Trophoblast cell (in vitro differentiated cells and primary cell): ENCODE measurements at regions not wholly inside any gene's neighbourhood (a gene's known extent, or its start where the extent isn't known, plus 50 kb on each side); places are given as distances from the start of the nearest gene placed in this dataset.

Source experiments
- DNase-seq, 2 donors: peaks; one replicate each; pipeline ENCODE4 v3.0.0-alpha.2; 2016
- H2AFZ ChIP-seq: 2 replicates; pipeline ENCODE4 v1.6.1; 2013; ENCODE audit warnings: low read length, moderate library complexity, mild to moderate bottlenecking; ENCODE audit not compliant: insufficient read depth, poor library complexity
- H2AK5ac ChIP-seq: 2 replicates; pipeline ENCODE4 v1.6.1; 2013; ENCODE audit warnings: mild to moderate bottlenecking, low read length
- H2BK120ac ChIP-seq: 2 replicates; pipeline ENCODE4 v1.6.1; 2013; ENCODE audit warnings: low read length, mild to moderate bottlenecking, moderate library complexity; ENCODE audit not compliant: insufficient read depth, poor library complexity
- H2BK12ac ChIP-seq: 2 replicates; pipeline ENCODE4 v1.6.1; 2013; ENCODE audit warnings: mild to moderate bottlenecking, low read length, moderate library complexity
- H2BK5ac ChIP-seq: 2 replicates; pipeline ENCODE4 v1.6.1; 2013; ENCODE audit warnings: low read length, low read depth, moderate library complexity, mild to moderate bottlenecking; ENCODE audit not compliant: poor library complexity
- H3K14ac ChIP-seq: 2 replicates; pipeline ENCODE4 v1.6.1; 2013; ENCODE audit warnings: mild to moderate bottlenecking, low read length
- H3K18ac ChIP-seq: 2 replicates; pipeline ENCODE4 v1.6.1; 2013; ENCODE audit warnings: mild to moderate bottlenecking, low read length
- H3K23ac ChIP-seq: 2 replicates; pipeline ENCODE4 v1.6.1; 2013; ENCODE audit warnings: low read length
- H3K27ac ChIP-seq: 2 replicates; pipeline ENCODE4 v1.5.1; 2013; ENCODE audit warnings: low read depth, mild to moderate bottlenecking, inconsistent platforms, low read length, moderate library complexity
- H3K27me3 ChIP-seq: 2 replicates; pipeline ENCODE4 v1.6.1; 2013; ENCODE audit warnings: inconsistent platforms, mild to moderate bottlenecking, low read length, moderate library complexity; ENCODE audit not compliant: insufficient read depth
- H3K36me3 ChIP-seq, 2 experiments: 1 replicate in 1 of 2; 2 replicates in 1 of 2; pipeline ENCODE4 v1.6.1; 2013; ENCODE audit warnings: low read length in 2 of 2, mild to moderate bottlenecking in 2 of 2, moderate library complexity in 1 of 2; ENCODE audit not compliant: insufficient read depth in 2 of 2, control insufficient read depth in 1 of 2
- H3K4ac ChIP-seq: 2 replicates; pipeline ENCODE4 v1.6.1; 2013; ENCODE audit warnings: low read depth, mild to moderate bottlenecking, low read length, moderate library complexity
- H3K4me1 ChIP-seq, 2 experiments: 1 replicate in 1 of 2; 2 replicates in 1 of 2; pipeline ENCODE4 v1.6.1; 2013; ENCODE audit warnings: low read length in 2 of 2, mild to moderate bottlenecking in 2 of 2, moderate library complexity in 1 of 2; ENCODE audit not compliant: insufficient read depth in 2 of 2, control insufficient read depth in 1 of 2
- H3K4me2 ChIP-seq: 2 replicates; pipeline ENCODE4 v1.6.1; 2013; ENCODE audit warnings: inconsistent platforms, mild to moderate bottlenecking, low read length, moderate library complexity
- H3K4me3 ChIP-seq: 2 replicates; pipeline ENCODE4 v1.5.1; 2013; ENCODE audit warnings: mild to moderate bottlenecking, low read depth, low read length, inconsistent platforms
- H3K79me1 ChIP-seq: one replicate; pipeline ENCODE4 v1.6.1; 2013; ENCODE audit warnings: low read length
- H3K79me2 ChIP-seq: 2 replicates; pipeline ENCODE4 v1.6.1; 2013; ENCODE audit warnings: low read length, mild to moderate bottlenecking; ENCODE audit not compliant: control insufficient read depth, insufficient read depth, poor library complexity
- H3K9ac ChIP-seq: 2 replicates; pipeline ENCODE4 v1.6.1; 2013; ENCODE audit warnings: mild to moderate bottlenecking, low read length
- H3K9me3 ChIP-seq: 2 replicates; pipeline ENCODE4 v1.6.1; 2013; ENCODE audit warnings: low read depth, mild to moderate bottlenecking, control low read depth, inconsistent platforms, low read length; ENCODE audit not compliant: insufficient read depth
- H4K12ac ChIP-seq: 2 replicates; pipeline ENCODE4 v1.6.1; 2013; ENCODE audit warnings: low read depth, mild to moderate bottlenecking, low read length, moderate library complexity
- H4K8ac ChIP-seq: 2 replicates; pipeline ENCODE4 v1.6.1; 2013; ENCODE audit warnings: low read depth, mild to moderate bottlenecking, low read length, moderate library complexity
- H4K91ac ChIP-seq: one replicate; pipeline ENCODE4 v1.6.1; 2013; ENCODE audit warnings: low read depth, mild to moderate bottlenecking, low read length, moderate library complexity
- WGBS: extraction: QIAGEN DNeasy Blood & Tissue Kit; methylation state at CpG from one replicate; pipeline ENCODE4 v1.1.7; 2013; ENCODE audit warnings: missing lambda C conversion rate; ENCODE audit not compliant: insufficient read length, insufficient coverage; ENCODE audit errors: extremely low coverage; 5-methylcytosine and 5-hydroxymethylcytosine counted together

- no peak overlapping the region for H3K27ac ChIP-seq
- H3K27me3 ChIP-seq: no peaks in the 10 kb centered on the region
- H3K4me2 ChIP-seq: no peak overlapping the region
- no peak overlapping the region for H3K23ac ChIP-seq
- H3K79me2 ChIP-seq: no peaks in the 10 kb centered on the region
- no peak overlapping the region for H4K91ac ChIP-seq
- H3K4me3 ChIP-seq: no peak overlapping the region
- no peak overlapping the region for H2BK120ac ChIP-seq
- no peak for DNase-seq
- no peak overlapping the region for H3K9ac ChIP-seq
- no peaks in the 10 kb centered on the region for H3K9me3 ChIP-seq
- no peak overlapping the region for H2BK5ac ChIP-seq
- no peaks in the 10 kb centered on the region for H3K79me1 ChIP-seq
- H2AFZ ChIP-seq: no peak overlapping the region
- H3K4me1 ChIP-seq: no peaks in the 10 kb centered on the region
- no peak overlapping the region for H3K4ac ChIP-seq
- H4K12ac ChIP-seq: no peak overlapping the region
- WGBS: no CpG with 5 or more reads among the region's 4 CpGs
- no peaks in the 10 kb centered on the region for H3K36me3 ChIP-seq
- H3K14ac ChIP-seq: no peak overlapping the region
- no peak overlapping the region for H2AK5ac ChIP-seq
- no peak overlapping the region for H4K8ac ChIP-seq
- H3K18ac ChIP-seq: no peak overlapping the region
- H2BK12ac ChIP-seq: no peak overlapping the region
Observed at GRCh38 chr20:40588891-40589290, 100.1 kb downstream of the MAFB start.

GRCh38 chr20:40587038-40587437 lies 102.0 kb downstream of the MAFB start:
- Histone ChIP-seq H4K12ac (no peak overlapping the region), H3K79me2 (no peaks in the 10 kb centered on the region), H3K27me3 (no peaks in the 10 kb centered on the region), H2AFZ (no peak overlapping the region), H3K18ac (no peak overlapping the region), H3K27ac (no peak overlapping the region), H3K79me1 (no peaks in the 10 kb centered on the region), H3K9ac (no peak overlapping the region), H3K4me3 (no peak overlapping the region), H3K9me3 (no peaks in the 10 kb centered on the region), H4K91ac (no peak overlapping the region), H2AK5ac (no peak overlapping the region), H2BK5ac (no peak overlapping the region), H3K14ac (no peak overlapping the region), H3K4ac (no peak overlapping the region), H2BK12ac (no peak overlapping the region), H3K36me3 (no peaks in the 10 kb centered on the region), H2BK120ac (no peak overlapping the region), H4K8ac (no peak overlapping the region), H3K23ac (no peak overlapping the region), H3K4me1 (no peaks in the 10 kb centered on the region), H3K4me2 (no peak overlapping the region)
- WGBS: no CpG with 5 or more reads among the region's 7 CpGs
- no peak for DNase-seq

GRCh38 chr20:40584130-40584809 lies 104.8 kb downstream of the MAFB start:
- no peak overlapping the region for H3K27ac ChIP-seq
- H3K79me1 ChIP-seq: no peaks in the 10 kb centered on the region
- no peak overlapping the region for H3K4me3 ChIP-seq
- H2BK120ac ChIP-seq: no peak overlapping the region
- H2BK5ac ChIP-seq: no peak overlapping the region
- no peak overlapping the region for H2BK12ac ChIP-seq
- H3K23ac ChIP-seq: no peak overlapping the region
- H4K91ac ChIP-seq: no peak overlapping the region
- no peaks in the 10 kb centered on the region for H3K27me3 ChIP-seq
- no peak for DNase-seq
- no peak overlapping the region for H3K4me2 ChIP-seq
- no peaks in the 10 kb centered on the region for H3K9me3 ChIP-seq
- no peaks in the 10 kb centered on the region for H3K36me3 ChIP-seq
- no peaks in the 10 kb centered on the region for H3K79me2 ChIP-seq
- no peak overlapping the region for H2AFZ ChIP-seq
- H3K4ac ChIP-seq: no peak overlapping the region
- no peaks in the 10 kb centered on the region for H3K4me1 ChIP-seq
- H4K8ac ChIP-seq: no peak overlapping the region
- no peak overlapping the region for H3K9ac ChIP-seq
- H3K14ac ChIP-seq: no peak overlapping the region
- no peak overlapping the region for H2AK5ac ChIP-seq
- H3K18ac ChIP-seq: no peak overlapping the region
- no peak overlapping the region for H4K12ac ChIP-seq
- no CpG with 5 or more reads among the region's 3 CpGs for WGBS

GRCh38 chr20:40583636-40584035 lies 105.4 kb downstream of the MAFB start:
- Histone ChIP-seq H3K36me3 (no peaks in the 10 kb centered on the region), H2AFZ (no peak overlapping the region), H3K79me2 (no peaks in the 10 kb centered on the region), H4K12ac (no peak overlapping the region), H3K27me3 (no peaks in the 10 kb centered on the region), H3K9me3 (no peaks in the 10 kb centered on the region), H4K8ac (no peak overlapping the region), H2AK5ac (no peak overlapping the region), H3K4me1 (no peaks in the 10 kb centered on the region), H3K23ac (no peak overlapping the region), H3K27ac (no peak overlapping the region), H2BK120ac (no peak overlapping the region), H2BK12ac (no peak overlapping the region), H3K4ac (no peak overlapping the region), H2BK5ac (no peak overlapping the region), H3K9ac (no peak overlapping the region), H3K4me3 (no peak overlapping the region), H3K14ac (no peak overlapping the region), H3K18ac (no peak overlapping the region), H3K4me2 (no peak overlapping the region), H3K79me1 (no peaks in the 10 kb centered on the region), H4K91ac (no peak overlapping the region)
- WGBS: no CpG with 5 or more reads among the region's 7 CpGs
- DNase-seq: no peak
